ENCODE measurements at regions not wholly inside any gene's neighbourhood (a gene's known extent, or its start where the extent isn't known, plus 50 kb on each side); places are given as distances from the start of the nearest gene placed in this dataset.

DNA sequence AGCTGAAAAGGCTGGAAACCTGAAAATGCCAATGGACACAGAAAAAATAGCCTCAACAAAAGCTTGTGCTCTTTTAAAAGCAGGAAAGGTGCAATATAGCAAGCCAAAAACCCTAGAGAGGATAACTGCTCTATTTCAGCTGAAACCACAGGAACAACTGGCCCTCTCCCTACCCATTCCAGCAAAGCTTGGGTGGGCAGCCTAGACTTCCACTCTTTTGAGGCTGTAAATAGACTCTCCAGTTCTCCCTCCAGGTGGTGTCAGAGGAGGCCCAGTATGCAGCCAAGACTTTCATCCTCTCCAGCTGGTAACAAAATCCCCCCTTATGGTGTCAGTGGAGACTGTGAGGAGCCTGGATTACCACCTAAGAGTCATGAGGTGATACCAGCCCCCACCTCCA is 206.9 kb upstream of the PLD5 start:
- H3K4me1 Mint-ChIP-seq (ENCODE audit: low read depth): no peaks in the 10 kb centered on the region
- H3K27me3 ChIP-seq (ENCODE audit: control insufficient read depth in 1 of 2, insufficient read depth in 2 of 2, low read length in 2 of 2): no peaks in the 10 kb centered on the region
- no peak overlapping the region for H3K4me3 Mint-ChIP-seq
- no peaks in the 10 kb centered on the region for H3K36me3 Mint-ChIP-seq (ENCODE audit: low read depth)
- no peak for DNase-seq
- TF ChIP-seq, protein P1, sequence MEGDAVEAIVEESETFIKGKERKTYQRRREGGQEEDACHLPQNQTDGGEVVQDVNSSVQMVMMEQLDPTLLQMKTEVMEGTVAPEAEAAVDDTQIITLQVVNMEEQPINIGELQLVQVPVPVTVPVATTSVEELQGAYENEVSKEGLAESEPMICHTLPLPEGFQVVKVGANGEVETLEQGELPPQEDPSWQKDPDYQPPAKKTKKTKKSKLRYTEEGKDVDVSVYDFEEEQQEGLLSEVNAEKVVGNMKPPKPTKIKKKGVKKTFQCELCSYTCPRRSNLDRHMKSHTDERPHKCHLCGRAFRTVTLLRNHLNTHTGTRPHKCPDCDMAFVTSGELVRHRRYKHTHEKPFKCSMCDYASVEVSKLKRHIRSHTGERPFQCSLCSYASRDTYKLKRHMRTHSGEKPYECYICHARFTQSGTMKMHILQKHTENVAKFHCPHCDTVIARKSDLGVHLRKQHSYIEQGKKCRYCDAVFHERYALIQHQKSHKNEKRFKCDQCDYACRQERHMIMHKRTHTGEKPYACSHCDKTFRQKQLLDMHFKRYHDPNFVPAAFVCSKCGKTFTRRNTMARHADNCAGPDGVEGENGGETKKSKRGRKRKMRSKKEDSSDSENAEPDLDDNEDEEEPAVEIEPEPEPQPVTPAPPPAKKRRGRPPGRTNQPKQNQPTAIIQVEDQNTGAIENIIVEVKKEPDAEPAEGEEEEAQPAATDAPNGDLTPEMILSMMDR (IDR thresholded peaks at IDR 0.05): no peak
- no peak for ATAC-seq (ENCODE audit: poor library complexity)
- H3K9me3 Mint-ChIP-seq: peaks cover under 1% of the 10 kb centered on the region
- no peak overlapping the region for H3K27ac ChIP-seq (ENCODE audit: low read depth in 1 of 2, low read length in 2 of 2)
- H3K27ac Mint-ChIP-seq: no peak overlapping the region
- no peaks in the 10 kb centered on the region for H3K4me1 ChIP-seq (ENCODE audit: insufficient read depth, low read length)
- ChIA-PET CTCF (no interaction called here), POLR2A (no interaction called here)
- H3K4me3 ChIP-seq (ENCODE audit: low read length): no peak overlapping the region
- no peaks in the 10 kb centered on the region for H3K36me3 ChIP-seq (ENCODE audit: insufficient read depth, low read length)
- no peaks in the 10 kb centered on the region for H3K27me3 Mint-ChIP-seq
- H3K9me3 ChIP-seq (ENCODE audit: control insufficient read depth in 1 of 2, insufficient read depth in 1 of 2, low read length in 2 of 2): peaks cover 0 to 3% of the 10 kb centered on the region in 2 experiments
- intact Hi-C loops (cut with DNase I, micrococcal nuclease): no loop called here

GRCh38 chr1:242728696-242729095 is 204.2 kb upstream of the PLD5 start:
- Mint-ChIP-seq H3K27me3 (no peaks in the 10 kb centered on the region), H3K9me3 (peaks cover 5% of the 10 kb centered on the region), H3K27ac (no peak overlapping the region), H3K36me3 (ENCODE audit: low read depth) (no peaks in the 10 kb centered on the region), H3K4me1 (ENCODE audit: low read depth) (no peaks in the 10 kb centered on the region), H3K4me3 (no peak overlapping the region)
- no peak overlapping the region for H3K4me3 ChIP-seq (ENCODE audit: low read length)
- CTCF ChIA-PET: no interaction called here
- no peaks in the 10 kb centered on the region for H3K9me3 ChIP-seq (ENCODE audit: control insufficient read depth in 1 of 2, insufficient read depth in 1 of 2, low read length in 2 of 2)
- no peaks in the 10 kb centered on the region for H3K27me3 ChIP-seq (ENCODE audit: control insufficient read depth in 1 of 2, insufficient read depth in 2 of 2, low read length in 2 of 2)
- H3K4me1 ChIP-seq (ENCODE audit: insufficient read depth, low read length): no peaks in the 10 kb centered on the region
- H3K27ac ChIP-seq (ENCODE audit: low read depth in 1 of 2, low read length in 2 of 2): no peak overlapping the region
- ATAC-seq (ENCODE audit: poor library complexity) (no peak), DNase-seq (no peak)
- intact Hi-C loops (cut with DNase I, micrococcal nuclease): no loop called here
- no peaks in the 10 kb centered on the region for H3K36me3 ChIP-seq (ENCODE audit: insufficient read depth, low read length)
- POLR2A ChIA-PET: no interaction called here
- TF ChIP-seq, protein P1 (IDR thresholded peaks at IDR 0.05): no peak

- Mint-ChIP-seq H3K27me3 (no peaks in the 10 kb centered on the region), H3K4me1 (ENCODE audit: low read depth) (no peaks in the 10 kb centered on the region), H3K27ac (no peak overlapping the region), H3K36me3 (ENCODE audit: low read depth) (no peaks in the 10 kb centered on the region), H3K4me3 (no peak overlapping the region), H3K9me3 (peaks cover 7% of the 10 kb centered on the region)
- H3K27me3 ChIP-seq (ENCODE audit: control insufficient read depth in 1 of 2, insufficient read depth in 2 of 2, low read length in 2 of 2): no peaks in the 10 kb centered on the region
- no peaks in the 10 kb centered on the region for H3K9me3 ChIP-seq (ENCODE audit: control insufficient read depth in 1 of 2, insufficient read depth in 1 of 2, low read length in 2 of 2)
- CTCF ChIA-PET: no interaction called here
- POLR2A ChIA-PET: no interaction called here
- TF ChIP-seq, protein P1 (IDR thresholded peaks at IDR 0.05): no peak
- ATAC-seq (ENCODE audit: poor library complexity) (no peak), DNase-seq (no peak)
- intact Hi-C loops (cut with DNase I, micrococcal nuclease): no loop called here
- no peaks in the 10 kb centered on the region for H3K4me1 ChIP-seq (ENCODE audit: insufficient read depth, low read length)
- H3K27ac ChIP-seq (ENCODE audit: low read depth in 1 of 2, low read length in 2 of 2): no peak overlapping the region
- H3K36me3 ChIP-seq (ENCODE audit: insufficient read depth, low read length): no peaks in the 10 kb centered on the region
- no peak overlapping the region for H3K4me3 ChIP-seq (ENCODE audit: low read length)
Observed at GRCh38 chr1:242723044-242723716, 198.7 kb upstream of the PLD5 start.

Data from CD4-positive, alpha-beta T cell (primary cell).